Mesenchymal stem cell (in vitro differentiated cells and primary cell): ENCODE measurements at regions not wholly inside any gene's neighbourhood (a gene's known extent, or its start where the extent isn't known, plus 50 kb on each side); places are given as distances from the start of the nearest gene placed in this dataset.

Source experiments
- DNase-seq: peaks from one replicate; pipeline ENCODE4 v3.0.0-alpha.2; 2013
- H2AFZ ChIP-seq: one replicate; pipeline ENCODE4 v1.6.1; 2013; ENCODE audit warnings: low read depth, mild to moderate bottlenecking, control low read depth, inconsistent platforms, low read length, moderate library complexity
- H2AK5ac ChIP-seq: 2 replicates; pipeline ENCODE4 v1.6.1; 2013; ENCODE audit warnings: low read length, moderate library complexity, mild to moderate bottlenecking, inconsistent platforms; ENCODE audit not compliant: severe bottlenecking
- H2BK120ac ChIP-seq: one replicate; pipeline ENCODE4 v1.6.1; 2013; ENCODE audit warnings: low read depth, mild to moderate bottlenecking, inconsistent platforms, low read length, moderate library complexity
- H2BK12ac ChIP-seq, 2 experiments: one replicate each; pipeline ENCODE4 v1.6.1; 2013; ENCODE audit warnings: inconsistent platforms in 2 of 2, low read length in 2 of 2, mild to moderate bottlenecking in 2 of 2, moderate library complexity in 2 of 2, control low read depth in 1 of 2
- H2BK15ac ChIP-seq: one replicate; pipeline ENCODE4 v1.6.1; 2013; ENCODE audit warnings: mild to moderate bottlenecking, low read depth, inconsistent platforms; ENCODE audit not compliant: poor library complexity, severe bottlenecking
- H2BK5ac ChIP-seq: 2 replicates; pipeline ENCODE4 v1.6.1; 2013; ENCODE audit warnings: low read depth, mild to moderate bottlenecking, low read length, control low read depth, inconsistent platforms; ENCODE audit not compliant: poor library complexity, severe bottlenecking
- H3K14ac ChIP-seq, 2 experiments: one replicate each; pipeline ENCODE4 v1.6.1; 2013; ENCODE audit warnings: inconsistent platforms in 2 of 2, low read length in 2 of 2, control low read depth in 1 of 2, mild to moderate bottlenecking in 1 of 2, moderate library complexity in 1 of 2
- H3K18ac ChIP-seq, 2 experiments: one replicate each; pipeline ENCODE4 v1.6.1; 2013; ENCODE audit warnings: inconsistent platforms in 2 of 2, low read length in 2 of 2, control low read depth in 1 of 2, low read depth in 1 of 2, mild to moderate bottlenecking in 1 of 2
- H3K23ac ChIP-seq, 2 experiments: one replicate each; pipeline ENCODE4 v1.6.1; 2013; ENCODE audit warnings: inconsistent platforms in 2 of 2, low read length in 2 of 2, mild to moderate bottlenecking in 2 of 2, moderate library complexity in 2 of 2, control low read depth in 1 of 2
- H3K27ac ChIP-seq: 2 replicates; pipeline ENCODE4 v1.5.1; 2013; ENCODE audit warnings: mild to moderate bottlenecking, moderate library complexity, low read length, control low read depth, inconsistent platforms; ENCODE audit not compliant: poor library complexity, severe bottlenecking
- H3K27me3 ChIP-seq, 2 experiments: 2 replicates each; pipeline versions ENCODE4 v1.6.1 to v1.7.0; 2013; ENCODE audit warnings: low read length in 2 of 2, mild to moderate bottlenecking in 2 of 2, moderate library complexity in 2 of 2, control low read depth in 1 of 2, inconsistent platforms in 1 of 2; ENCODE audit not compliant: control insufficient read depth in 1 of 2, insufficient read depth in 1 of 2
- H3K36me3 ChIP-seq, 2 experiments: 2 replicates each; pipeline versions ENCODE4 v1.6.1 to v1.7.0; 2013; ENCODE audit warnings: low read length in 2 of 2, control low read depth in 1 of 2, inconsistent platforms in 1 of 2, low read depth in 1 of 2, mild to moderate bottlenecking in 1 of 2; ENCODE audit not compliant: insufficient read depth in 2 of 2, control insufficient read depth in 1 of 2
- H3K4ac ChIP-seq, 2 experiments: one replicate each; pipeline ENCODE4 v1.6.1; 2013; ENCODE audit warnings: inconsistent platforms in 2 of 2, low read length in 2 of 2, mild to moderate bottlenecking in 2 of 2, moderate library complexity in 2 of 2, control low read depth in 1 of 2, low read depth in 1 of 2
- H3K4me1 ChIP-seq: 2 replicates; pipeline ENCODE4 v1.6.1; 2013; ENCODE audit warnings: low read depth, low read length, control low read depth; ENCODE audit not compliant: control insufficient read depth, insufficient read depth
- H3K4me2 ChIP-seq: 2 replicates; pipeline ENCODE4 v1.6.1; 2013; ENCODE audit warnings: low read length, mild to moderate bottlenecking, inconsistent platforms; ENCODE audit not compliant: poor library complexity, severe bottlenecking
- H3K4me3 ChIP-seq, 2 experiments: 2 replicates each; pipeline versions ENCODE4 v1.5.1 to v1.7.0; 2013; ENCODE audit warnings: low read length in 2 of 2, mild to moderate bottlenecking in 2 of 2, control low read depth in 1 of 2, low read depth in 1 of 2; ENCODE audit not compliant: insufficient read depth in 1 of 2
- H3K79me1 ChIP-seq: replicated peaks from 2 replicates; pipeline ENCODE4 v1.6.1; 2013; ENCODE audit warnings: mild to moderate bottlenecking, control low read depth, low read length, inconsistent platforms; ENCODE audit not compliant: poor library complexity, severe bottlenecking
- H3K9ac ChIP-seq: 2 replicates; pipeline ENCODE4 v1.7.0; 2013; ENCODE audit warnings: mild to moderate bottlenecking, low read length, moderate library complexity
- H3K9me3 ChIP-seq: 2 replicates; pipeline ENCODE4 v1.7.0; 2013; ENCODE audit warnings: mild to moderate bottlenecking, low read length; ENCODE audit not compliant: control insufficient read depth
- H4K8ac ChIP-seq: one replicate; pipeline ENCODE4 v1.6.1; 2013; ENCODE audit warnings: inconsistent platforms, mild to moderate bottlenecking, low read length, moderate library complexity
- H4K91ac ChIP-seq: one replicate; pipeline ENCODE4 v1.6.1; 2013; ENCODE audit warnings: mild to moderate bottlenecking, low read length, inconsistent platforms
- WGBS: methylation state at CpG from one replicate; pipeline ENCODE4 v1.1.7; 2013; ENCODE audit warnings: mixed read lengths; 5-methylcytosine and 5-hydroxymethylcytosine counted together

- Histone ChIP-seq H3K36me3 (no peaks in the 10 kb centered on the region), H2BK12ac (no peak overlapping the region), H3K18ac (no peak overlapping the region), H3K27ac (no peak overlapping the region), H3K9me3 (no peaks in the 10 kb centered on the region), H4K8ac (no peak overlapping the region), H2BK120ac (no peak overlapping the region), H3K4me3 (no peak overlapping the region), H3K4me1 (no peaks in the 10 kb centered on the region), H3K14ac (no peak overlapping the region), H4K91ac (no peak overlapping the region), H2AK5ac (no peak overlapping the region), H2BK5ac (no peak overlapping the region), H3K4ac (no peak overlapping the region), H3K23ac (no peak overlapping the region), H3K27me3 (no peaks in the 10 kb centered on the region), H2AFZ (no peak overlapping the region), H3K79me1 (no peaks in the 10 kb centered on the region), H3K9ac (no peak overlapping the region), H3K4me2 (no peak overlapping the region), H2BK15ac (no peak overlapping the region)
- DNase-seq = no peak
Observed at GRCh38 chr21:16811970-16812369, 700.9 kb upstream of the CXADR start.

- H2AFZ ChIP-seq = no peak overlapping the region
- no peaks in the 10 kb centered on the region for H3K4me1 ChIP-seq
- H3K27me3 ChIP-seq = no peaks in the 10 kb centered on the region
- H3K14ac ChIP-seq = no peak overlapping the region
- H3K23ac ChIP-seq = no peak overlapping the region
- no peak overlapping the region for H3K27ac ChIP-seq
- WGBS = 45% methylated on average over 2 of the region's 2 CpGs
- no peak overlapping the region for H2BK5ac ChIP-seq
- no peaks in the 10 kb centered on the region for H3K36me3 ChIP-seq
- no peak overlapping the region for H2BK15ac ChIP-seq
- H3K9ac ChIP-seq = no peak overlapping the region
- H2BK12ac ChIP-seq = no peak overlapping the region
- no peak overlapping the region for H2BK120ac ChIP-seq
- H3K9me3 ChIP-seq = no peaks in the 10 kb centered on the region
- H4K8ac ChIP-seq = no peak overlapping the region
- H2AK5ac ChIP-seq = no peak overlapping the region
- no peaks in the 10 kb centered on the region for H3K79me1 ChIP-seq
- no peak overlapping the region for H4K91ac ChIP-seq
- H3K4me2 ChIP-seq = no peak overlapping the region
- DNase-seq = peak; percentile 12
- H3K4me3 ChIP-seq = no peak overlapping the region
- no peak overlapping the region for H3K4ac ChIP-seq
- no peak overlapping the region for H3K18ac ChIP-seq
Observed at GRCh38 chr21:16815243-16815642, 697.6 kb upstream of the CXADR start.

DNA sequence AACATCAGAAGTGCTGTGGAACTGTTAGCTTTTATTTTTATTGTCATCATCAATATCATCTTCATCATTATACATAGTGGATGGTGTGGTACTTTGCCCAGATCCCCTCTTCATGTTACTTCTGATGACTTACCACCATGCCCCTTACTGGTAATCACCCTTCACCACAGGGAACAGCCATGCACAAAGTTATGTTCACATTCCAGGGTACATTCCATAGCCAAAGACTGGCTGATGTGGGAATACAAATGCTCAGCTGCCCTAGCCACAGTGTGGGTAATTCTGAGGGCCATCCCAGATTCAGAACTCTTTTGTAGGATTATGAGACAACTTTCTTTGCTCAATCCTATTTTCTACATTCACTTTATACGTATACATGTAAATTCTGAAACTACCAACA lies 691.3 kb upstream of the CXADR start:
- Histone ChIP-seq H4K91ac (no peak overlapping the region), H3K4ac (no peak overlapping the region), H4K8ac (no peak overlapping the region), H3K4me2 (no peak overlapping the region), H3K18ac (no peak overlapping the region), H3K4me3 (no peak overlapping the region), H2BK12ac (no peak overlapping the region), H3K14ac (no peak overlapping the region), H2BK15ac (no peak overlapping the region), H3K36me3 (no peaks in the 10 kb centered on the region), H3K79me1 (no peaks in the 10 kb centered on the region), H2BK5ac (no peak overlapping the region), H3K27ac (no peak overlapping the region), H2BK120ac (no peak overlapping the region), H3K9ac (no peak overlapping the region), H2AK5ac (no peak overlapping the region), H3K27me3 (no peaks in the 10 kb centered on the region), H2AFZ (no peak overlapping the region), H3K4me1 (peaks cover 5% of the 10 kb centered on the region), H3K9me3 (no peaks in the 10 kb centered on the region), H3K23ac (no peak overlapping the region)
- 92% methylated on average over 1 of the region's 1 CpG for WGBS
- DNase-seq = no peak

DNA sequence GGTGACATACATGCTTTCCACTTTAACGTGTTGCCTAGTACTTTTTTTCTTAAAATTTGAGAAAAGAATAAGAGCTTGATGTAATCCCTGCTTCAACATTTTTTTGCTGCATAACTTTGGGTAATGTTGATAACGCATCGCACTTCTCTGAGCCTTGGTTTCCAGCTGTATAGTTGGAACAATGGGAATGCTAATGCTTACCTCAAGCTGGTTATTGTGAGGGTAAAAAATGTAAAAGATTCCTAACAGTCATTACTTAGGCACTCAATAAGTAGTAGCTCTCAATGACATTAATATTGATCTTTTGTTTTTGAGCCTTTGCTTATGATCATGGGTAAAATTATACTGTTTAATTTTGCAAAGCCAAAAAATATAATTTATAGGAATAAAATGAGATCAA lies 683.3 kb upstream of the CXADR start:
- H2BK120ac ChIP-seq = no peak overlapping the region
- no peak overlapping the region for H2AK5ac ChIP-seq
- no peak overlapping the region for H3K23ac ChIP-seq
- no peak overlapping the region for H4K91ac ChIP-seq
- 82% methylated on average over 3 of the region's 3 CpGs for WGBS
- H3K4me2 ChIP-seq = no peak overlapping the region
- H3K4me3 ChIP-seq = no peak overlapping the region
- H3K18ac ChIP-seq = no peak overlapping the region
- no peak overlapping the region for H2BK15ac ChIP-seq
- H2BK12ac ChIP-seq = no peak overlapping the region
- H3K27ac ChIP-seq = no peak overlapping the region
- H3K4ac ChIP-seq = no peak overlapping the region
- no peaks in the 10 kb centered on the region for H3K27me3 ChIP-seq
- no peak overlapping the region for H3K9ac ChIP-seq
- H2BK5ac ChIP-seq = no peak overlapping the region
- H3K79me1 ChIP-seq = no peaks in the 10 kb centered on the region
- no peaks in the 10 kb centered on the region for H3K4me1 ChIP-seq
- no peak overlapping the region for H2AFZ ChIP-seq
- no peaks in the 10 kb centered on the region for H3K9me3 ChIP-seq
- no peak for DNase-seq
- H4K8ac ChIP-seq = no peak overlapping the region
- H3K14ac ChIP-seq = no peak overlapping the region
- H3K36me3 ChIP-seq = no peaks in the 10 kb centered on the region
